K562 (cell line): ENCODE measurements at regions not wholly inside any gene's neighbourhood (a gene's known extent, or its start where the extent isn't known, plus 50 kb on each side); places are given as distances from the start of the nearest gene placed in this dataset.
"Not testable (repeated sequence)": the region's sequence is repeated elsewhere in the genome, so short reads cannot be mapped to it uniquely, and the experiment has no call there.

Experiments used
- ATAC-seq: fragments of 200-7000 bp; cut with Tn5 transposase; 3 replicates; pipeline ENCODE4 v1.9.1; 2020; ENCODE audit warnings: moderate library complexity
- BruUV-seq: library from RNA; stranded (reverse); fragments of 400-500 nt; replicated peaks from 2 replicates; lab custom pipeline; 2021; lab: Mats Ljungman, UMichigan
- CTCF ChIA-PET: fragments of 300-600 bp; formaldehyde crosslinking; extraction: SDS; loops from one replicate; lab custom pipeline; 2021; ENCODE audit warnings: low intra/inter-chr PET ratio; lab: Yijun Ruan, JAX
- POLR2A ChIA-PET: fragments of 300-600, 350-650 bp; sonication (Branson Sonifier 250); formaldehyde crosslinking; extraction: SDS; loops from one replicate; lab custom pipeline; 2021; ENCODE audit warnings: antibody characterized with exemption, inconsistent platforms; lab: Yijun Ruan, JAX
- DNase-seq, 4 experiments: peaks; one replicate each; pipeline versions ENCODE4 v3.0.0 to v3.0.0-alpha.2; 2011 to 2018; ENCODE audit warnings: low spot score in 3 of 4, mixed read lengths in 3 of 4; ENCODE audit errors: extremely low read depth in 1 of 4
- FAIRE-seq: peaks from 2 replicates; lab custom pipeline; 2011; peaks lifted over from hg19 to GRCh38; lab: Jason Lieb, UNC
- H2AFZ ChIP-seq: 2 replicates; pipeline ENCODE4 v1.6.0; 2011; ENCODE audit warnings: low read depth, low read length, control low read depth, inconsistent platforms
- H3K27ac ChIP-seq: fragments of 200-600 bp; 3 replicates; pipeline ENCODE4 v1.8.0; 2011; ENCODE audit warnings: low read depth, mild to moderate bottlenecking, control low read depth, inconsistent platforms, low read length, moderate library complexity, mixed read lengths; ENCODE audit errors: extremely low read depth
- H3K27me3 ChIP-seq, 2 experiments: fragments of 300-600 bp in 1 of 2; 2 replicates in 1 of 2; 3 replicates in 1 of 2; pipeline versions ENCODE4 v1.6.0 to v1.8.0; 2011; ENCODE audit warnings: inconsistent platforms in 2 of 2, low read length in 2 of 2, mild to moderate bottlenecking in 1 of 2, mixed read lengths in 1 of 2, moderate library complexity in 1 of 2; ENCODE audit not compliant: control insufficient read depth in 2 of 2, insufficient read depth in 2 of 2
- H3K36me3 ChIP-seq: fragments of 300-600 bp; 3 replicates; pipeline ENCODE4 v1.8.0; 2011; ENCODE audit warnings: mild to moderate bottlenecking, low read length, inconsistent platforms; ENCODE audit not compliant: control insufficient read depth, insufficient read depth
- H3K4me1 ChIP-seq, 2 experiments: fragments of 200-600 bp in 1 of 2; replicated peaks in 1 of 2; 2 replicates in 1 of 2; 3 replicates in 1 of 2; pipeline versions ENCODE4 v1.5.1 to v1.8.0; 2011; ENCODE audit warnings: inconsistent platforms in 2 of 2, low read length in 2 of 2, mild to moderate bottlenecking in 1 of 2, mixed read lengths in 1 of 2, moderate library complexity in 1 of 2; ENCODE audit not compliant: control insufficient read depth in 2 of 2, insufficient read depth in 2 of 2
- H3K4me2 ChIP-seq: 2 replicates; pipeline ENCODE4 v1.6.1; 2011; ENCODE audit warnings: low read length, control low read depth, inconsistent platforms, mixed read lengths; ENCODE audit not compliant: insufficient read depth
- H3K4me3 ChIP-seq: fragments of 200-600 bp; sonication (generic), shearing (Covaris generic); 2 replicates; pipeline ENCODE4 v1.5.1; 2016; ENCODE audit warnings: control low read depth, inconsistent platforms
- H3K79me2 ChIP-seq: fragments of 200-600 bp; 3 replicates; pipeline ENCODE4 v1.8.0; 2011; ENCODE audit warnings: low read length, inconsistent platforms; ENCODE audit not compliant: control insufficient read depth, insufficient read depth
- H3K9ac ChIP-seq, 2 experiments: 2 replicates each; pipeline versions ENCODE4 v1.6.0 to v1.6.1; 2011; ENCODE audit warnings: low read depth in 2 of 2, low read length in 2 of 2, control low read depth in 1 of 2, inconsistent platforms in 1 of 2, mild to moderate bottlenecking in 1 of 2, mixed read lengths in 1 of 2; ENCODE audit not compliant: insufficient read depth in 1 of 2
- H3K9me1 ChIP-seq: one replicate; pipeline ENCODE4 v1.6.0; 2011; ENCODE audit warnings: inconsistent platforms, mild to moderate bottlenecking, low read length, moderate library complexity; ENCODE audit not compliant: control insufficient read depth, insufficient read depth
- H3K9me3 ChIP-seq: replicated peaks from 2 replicates; pipeline ENCODE4 v1.5.1; 2011; ENCODE audit warnings: low read depth, low read length, inconsistent platforms; ENCODE audit not compliant: control insufficient read depth, insufficient read depth
- H4K20me1 ChIP-seq: replicated peaks from 2 replicates; pipeline ENCODE4 v1.6.1; 2011; ENCODE audit warnings: low read length, inconsistent platforms, mixed read lengths; ENCODE audit not compliant: control insufficient read depth, insufficient read depth
- GATAD2A ChIP-seq: fragments of 450-650 bp; IDR thresholded peaks from 2 replicates; pipeline ENCODE4 v1.6.1; 2017
- OTX1 ChIP-seq: fragments of 450-650 bp; formaldehyde crosslinking; IDR thresholded peaks from 2 replicates; pipeline ENCODE4 v1.4.0; 2022; ENCODE audit warnings: mild to moderate bottlenecking
- PCBP2 ChIP-seq: fragments of 200-400 bp; formaldehyde crosslinking; IDR thresholded peaks from 2 replicates; pipeline ENCODE4 v1.6.1; 2018; ENCODE audit warnings: low read length, low read depth, mild to moderate bottlenecking, moderate library complexity; ENCODE audit not compliant: poor library complexity, severe bottlenecking
- RHOXF2B ChIP-seq: fragments of 250-450 bp; sonication (Bioruptor Pico); conservative IDR thresholded peaks from 2 replicates; pipeline ENCODE4 v1.5.1; 2021
- ZFP36 ChIP-seq: fragments of 150-350 bp; IDR thresholded peaks from 2 replicates; pipeline ENCODE4 v1.6.1; 2018; ENCODE audit warnings: low read length, low read depth; ENCODE audit not compliant: partially characterized antibody
- ZNF140 ChIP-seq: fragments of 250-450 bp; sonication (Bioruptor Pico); IDR thresholded peaks from 2 replicates; pipeline ENCODE4 v1.8.0; 2021; ENCODE audit warnings: moderate library complexity, mild to moderate bottlenecking, inconsistent platforms
- ZNF146 ChIP-seq: IDR thresholded peaks from one replicate; pipeline ENCODE4 v1.6.1; 2018; ENCODE audit warnings: missing compliant biosample characterization; ENCODE audit not compliant: unreplicated experiment
- ZNF384 ChIP-seq: IDR thresholded peaks from 2 replicates; pipeline ENCODE4 v1.6.1; 2012; ENCODE audit warnings: low read depth, low read length, improper control_type of control experiment
- ZNF586 ChIP-seq: fragments of 450-650 bp; formaldehyde crosslinking; conservative IDR thresholded peaks from 2 replicates; pipeline ENCODE4 v1.4.0; 2020; ENCODE audit warnings: mild to moderate bottlenecking, moderate library complexity
- ZNF589 ChIP-seq: fragments of 200-800 bp; sonication (Bioruptor generic); IDR thresholded peaks from 2 replicates; pipeline ENCODE4 v1.6.1; 2016; ENCODE audit warnings: low read depth, missing genetic modification characterization, missing compliant biosample characterization
- WGBS: fragments of 100-300 bp; shearing (Covaris generic); methylation state at CpG from one replicate; pipeline ENCODE4 v1.1.6; 2016; ENCODE audit warnings: low coverage, mixed read lengths; ENCODE audit not compliant: insufficient coverage; ENCODE audit errors: missing lambda C conversion rate; 5-methylcytosine and 5-hydroxymethylcytosine counted together
- in situ Hi-C: fragments of 300-500 bp; cut with MboI; formaldehyde crosslinking; loops from 4 replicates; pipeline ENCODE4 v1.15.0; 2018; ENCODE audit warnings: inconsistent platforms, mixed read lengths
- intact Hi-C: fragments of 100-400 bp; cut with micrococcal nuclease; formaldehyde crosslinking; loops from 2 replicates; pipeline ENCODE4 v1.14.2; 2022
- TF ChIP-seq, protein P1 (sequence below), 2 experiments: fragments of 450-650 bp; formaldehyde crosslinking in 1 of 2; IDR thresholded peaks; 2 replicates each; pipeline versions ENCODE4 v1.4.0 to v1.6.1; 2014 to 2020; ENCODE audit warnings: mild to moderate bottlenecking in 2 of 2, borderline replicate concordance in 1 of 2, low read depth in 1 of 2

DNA sequence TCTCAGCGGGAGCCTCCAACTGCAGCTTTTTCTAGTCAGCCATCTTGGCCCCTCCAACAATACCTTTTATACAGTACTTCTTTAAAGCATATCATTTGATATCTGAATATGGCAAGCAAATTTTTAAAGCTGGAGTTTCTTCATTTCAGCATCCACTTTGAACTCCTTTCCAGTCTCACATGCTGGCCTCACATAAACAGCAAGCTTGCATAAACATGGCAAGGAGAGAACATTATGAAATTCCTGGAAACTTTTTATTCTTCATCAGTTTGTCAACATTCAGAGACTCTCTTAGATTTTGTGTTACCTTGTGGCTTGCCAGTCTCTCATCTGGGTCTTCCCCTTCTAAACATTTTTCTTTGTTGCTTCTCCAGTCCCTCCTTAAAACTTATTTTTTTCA is 745.3 kb downstream of the NR2F1-AS1 start (continued):
- TF ChIP-seq, protein P1, sequence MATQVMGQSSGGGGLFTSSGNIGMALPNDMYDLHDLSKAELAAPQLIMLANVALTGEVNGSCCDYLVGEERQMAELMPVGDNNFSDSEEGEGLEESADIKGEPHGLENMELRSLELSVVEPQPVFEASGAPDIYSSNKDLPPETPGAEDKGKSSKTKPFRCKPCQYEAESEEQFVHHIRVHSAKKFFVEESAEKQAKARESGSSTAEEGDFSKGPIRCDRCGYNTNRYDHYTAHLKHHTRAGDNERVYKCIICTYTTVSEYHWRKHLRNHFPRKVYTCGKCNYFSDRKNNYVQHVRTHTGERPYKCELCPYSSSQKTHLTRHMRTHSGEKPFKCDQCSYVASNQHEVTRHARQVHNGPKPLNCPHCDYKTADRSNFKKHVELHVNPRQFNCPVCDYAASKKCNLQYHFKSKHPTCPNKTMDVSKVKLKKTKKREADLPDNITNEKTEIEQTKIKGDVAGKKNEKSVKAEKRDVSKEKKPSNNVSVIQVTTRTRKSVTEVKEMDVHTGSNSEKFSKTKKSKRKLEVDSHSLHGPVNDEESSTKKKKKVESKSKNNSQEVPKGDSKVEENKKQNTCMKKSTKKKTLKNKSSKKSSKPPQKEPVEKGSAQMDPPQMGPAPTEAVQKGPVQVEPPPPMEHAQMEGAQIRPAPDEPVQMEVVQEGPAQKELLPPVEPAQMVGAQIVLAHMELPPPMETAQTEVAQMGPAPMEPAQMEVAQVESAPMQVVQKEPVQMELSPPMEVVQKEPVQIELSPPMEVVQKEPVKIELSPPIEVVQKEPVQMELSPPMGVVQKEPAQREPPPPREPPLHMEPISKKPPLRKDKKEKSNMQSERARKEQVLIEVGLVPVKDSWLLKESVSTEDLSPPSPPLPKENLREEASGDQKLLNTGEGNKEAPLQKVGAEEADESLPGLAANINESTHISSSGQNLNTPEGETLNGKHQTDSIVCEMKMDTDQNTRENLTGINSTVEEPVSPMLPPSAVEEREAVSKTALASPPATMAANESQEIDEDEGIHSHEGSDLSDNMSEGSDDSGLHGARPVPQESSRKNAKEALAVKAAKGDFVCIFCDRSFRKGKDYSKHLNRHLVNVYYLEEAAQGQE (IDR thresholded peaks at IDR 0.05; ENCODE audit: borderline replicate concordance): no peak
- TF ChIP-seq, protein P1 (CRISPR knock-in tag; IDR thresholded peaks at IDR 0.05; ENCODE audit: low read depth): no peak
- TF ChIP-seq ZNF384 (no peak), ZNF146 (no peak), GATAD2A (no peak), OTX1 (CRISPR knock-in tag) (no peak), RHOXF2B (CRISPR knock-in tag) (no peak), ZNF586 (no peak), ZFP36 (no peak), ZNF140 (CRISPR knock-in tag) (no peak), PCBP2 (no peak), ZNF589 (no peak)

DNA sequence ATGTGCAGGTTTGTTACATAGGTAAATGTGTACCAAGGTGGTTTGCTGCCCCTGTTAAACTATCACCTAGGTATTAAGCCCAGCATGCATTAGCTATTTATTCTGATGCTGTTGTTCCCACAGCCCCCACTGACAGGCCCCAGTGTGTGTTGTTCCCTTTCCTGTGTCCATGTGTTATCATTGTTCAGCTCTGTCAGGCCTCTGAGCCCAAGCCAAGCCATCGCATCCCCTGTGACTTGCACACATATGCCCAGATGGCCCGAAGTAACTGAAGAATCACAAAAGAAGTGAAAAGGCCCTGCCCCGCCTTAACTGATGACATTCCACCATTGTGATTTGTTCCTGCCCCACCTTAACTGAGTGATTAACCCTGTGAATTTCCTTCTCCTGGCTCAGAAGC is 757.5 kb downstream of the NR2F1-AS1 start:
- H3K9me1 ChIP-seq, H3K9me3 ChIP-seq, H3K4me2 ChIP-seq, CTCF ChIA-PET, H3K9ac ChIP-seq, intact Hi-C loops, FAIRE-seq, H2AFZ ChIP-seq, H3K79me2 ChIP-seq, H4K20me1 ChIP-seq, in situ Hi-C loops, H3K4me1 ChIP-seq, DNase-seq, ATAC-seq, H3K27ac ChIP-seq, H3K36me3 ChIP-seq, H3K27me3 ChIP-seq, POLR2A ChIA-PET, BruUV-seq, H3K4me3 ChIP-seq: not testable (repeated sequence)
- no CpG with 5 or more reads among the region's 3 CpGs for WGBS
